ENCODE measurements at regions not wholly inside any gene's neighbourhood (a gene's known extent, or its start where the extent isn't known, plus 50 kb on each side); places are given as distances from the start of the nearest gene placed in this dataset.

DNA sequence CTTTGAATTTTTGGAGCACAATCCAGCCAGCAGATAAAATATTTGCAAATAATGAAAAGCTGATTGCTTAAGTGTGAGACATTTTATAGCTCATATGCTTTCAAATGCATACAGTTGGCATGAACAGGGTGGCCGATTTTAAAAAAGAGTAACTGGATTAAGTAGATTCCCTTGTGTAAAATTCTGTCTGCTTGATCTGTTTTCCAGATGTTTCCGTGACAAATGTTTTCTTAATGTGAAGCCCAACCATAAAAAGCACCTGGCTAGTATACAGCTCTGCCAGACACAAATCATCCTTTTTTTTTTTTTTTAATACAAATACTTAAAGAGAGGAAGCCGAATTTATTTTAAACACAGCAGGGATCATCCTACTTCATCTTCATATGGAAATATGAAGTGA lies 440.7 kb downstream of the CCER1 start:
- Histone ChIP-seq H3K27ac (ENCODE audit: low read length) (no peak overlapping the region), H3K36me3 (ENCODE audit: insufficient read depth, low read length) (no peaks in the 10 kb centered on the region), H3K9me3 (ENCODE audit: insufficient read depth, low read length, severe bottlenecking) (no peaks in the 10 kb centered on the region), H3K79me2 (ENCODE audit: insufficient read depth, low read length) (no peaks in the 10 kb centered on the region), H3K9ac (ENCODE audit: low read depth, low read length) (no peak overlapping the region), H3K4me1 (ENCODE audit: insufficient read depth, low read length) (no peaks in the 10 kb centered on the region), H3K4me2 (ENCODE audit: insufficient read depth, low read length) (no peak overlapping the region), H3K4me3 (ENCODE audit: low read depth in 1 of 2, low read length in 2 of 2) (no peak overlapping the region), H2AFZ (ENCODE audit: low read depth, low read length) (no peak overlapping the region), H3K27me3 (ENCODE audit: insufficient read depth, low read length, poor library complexity) (no peaks in the 10 kb centered on the region), H4K20me1 (ENCODE audit: insufficient read depth, low read length) (no peaks in the 10 kb centered on the region)
- no peak for ATAC-seq (ENCODE audit: insufficient read depth, low read depth)
- no peak for TF ChIP-seq EZH2 (IDR thresholded peaks at IDR 0.05; ENCODE audit: borderline replicate concordance, low read depth, low read length, severe bottlenecking)
- TF ChIP-seq, protein P1, sequence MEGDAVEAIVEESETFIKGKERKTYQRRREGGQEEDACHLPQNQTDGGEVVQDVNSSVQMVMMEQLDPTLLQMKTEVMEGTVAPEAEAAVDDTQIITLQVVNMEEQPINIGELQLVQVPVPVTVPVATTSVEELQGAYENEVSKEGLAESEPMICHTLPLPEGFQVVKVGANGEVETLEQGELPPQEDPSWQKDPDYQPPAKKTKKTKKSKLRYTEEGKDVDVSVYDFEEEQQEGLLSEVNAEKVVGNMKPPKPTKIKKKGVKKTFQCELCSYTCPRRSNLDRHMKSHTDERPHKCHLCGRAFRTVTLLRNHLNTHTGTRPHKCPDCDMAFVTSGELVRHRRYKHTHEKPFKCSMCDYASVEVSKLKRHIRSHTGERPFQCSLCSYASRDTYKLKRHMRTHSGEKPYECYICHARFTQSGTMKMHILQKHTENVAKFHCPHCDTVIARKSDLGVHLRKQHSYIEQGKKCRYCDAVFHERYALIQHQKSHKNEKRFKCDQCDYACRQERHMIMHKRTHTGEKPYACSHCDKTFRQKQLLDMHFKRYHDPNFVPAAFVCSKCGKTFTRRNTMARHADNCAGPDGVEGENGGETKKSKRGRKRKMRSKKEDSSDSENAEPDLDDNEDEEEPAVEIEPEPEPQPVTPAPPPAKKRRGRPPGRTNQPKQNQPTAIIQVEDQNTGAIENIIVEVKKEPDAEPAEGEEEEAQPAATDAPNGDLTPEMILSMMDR (IDR thresholded peaks at IDR 0.05; ENCODE audit: borderline replicate concordance, extremely low read depth, low read length, poor library complexity, severe bottlenecking): no peak
- no peak for DNase-seq

DNA sequence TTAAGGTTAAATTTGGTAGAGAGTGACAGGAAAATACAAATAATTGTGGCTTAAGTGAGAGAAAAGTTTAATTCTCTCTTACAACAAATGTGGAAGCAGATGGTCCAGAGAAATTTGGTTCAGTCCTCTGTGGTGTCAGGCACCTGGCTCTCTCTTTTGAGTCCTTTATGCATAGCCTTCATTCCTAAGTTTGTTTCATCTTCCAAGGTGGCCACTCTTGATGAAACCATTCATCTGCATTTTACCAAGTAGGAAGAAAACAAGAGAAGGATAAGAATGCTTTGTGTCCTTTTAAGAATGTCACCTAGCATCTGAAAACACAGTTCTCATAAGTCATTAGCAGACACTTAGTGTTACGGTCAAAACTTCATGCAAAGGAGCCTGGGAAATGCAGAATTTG lies 442.5 kb downstream of the CCER1 start:
- Histone ChIP-seq H3K27ac (ENCODE audit: low read length) (no peak overlapping the region), H3K4me1 (ENCODE audit: insufficient read depth, low read length) (no peaks in the 10 kb centered on the region)
- DNase-seq: no peak

GRCh38 chr12:90510948-90511347 lies 444.0 kb downstream of the CCER1 start:
- no peaks in the 10 kb centered on the region for H3K4me1 ChIP-seq (ENCODE audit: insufficient read depth, low read length)
- no peaks in the 10 kb centered on the region for H4K20me1 ChIP-seq (ENCODE audit: insufficient read depth, low read length)
- H3K9ac ChIP-seq (ENCODE audit: low read depth, low read length): no peak overlapping the region
- H3K36me3 ChIP-seq (ENCODE audit: insufficient read depth, low read length): no peaks in the 10 kb centered on the region
- no peak overlapping the region for H3K4me3 ChIP-seq (ENCODE audit: low read depth in 1 of 2, low read length in 2 of 2)
- H3K27me3 ChIP-seq (ENCODE audit: insufficient read depth, low read length, poor library complexity): no peaks in the 10 kb centered on the region
- TF ChIP-seq EZH2 (IDR thresholded peaks at IDR 0.05; ENCODE audit: borderline replicate concordance, low read depth, low read length, severe bottlenecking): no peak
- TF ChIP-seq, protein P1 (IDR thresholded peaks at IDR 0.05; ENCODE audit: borderline replicate concordance, extremely low read depth, low read length, poor library complexity, severe bottlenecking): no peak
- H3K27ac ChIP-seq (ENCODE audit: low read length): no peak overlapping the region
- no peak overlapping the region for H2AFZ ChIP-seq (ENCODE audit: low read depth, low read length)
- ATAC-seq (ENCODE audit: insufficient read depth, low read depth): peak; percentile 58; the same call in 2 of the 3 replicates
- no peak for DNase-seq
- no peaks in the 10 kb centered on the region for H3K9me3 ChIP-seq (ENCODE audit: insufficient read depth, low read length, severe bottlenecking)
- no peaks in the 10 kb centered on the region for H3K79me2 ChIP-seq (ENCODE audit: insufficient read depth, low read length)
- no peak overlapping the region for H3K4me2 ChIP-seq (ENCODE audit: insufficient read depth, low read length)

More for the DNA sequence above, 442.5 kb downstream of the CCER1 start:
- no peak overlapping the region for H3K4me3 ChIP-seq (ENCODE audit: low read depth in 1 of 2, low read length in 2 of 2)
- H3K36me3 ChIP-seq (ENCODE audit: insufficient read depth, low read length): no peaks in the 10 kb centered on the region
- no peak overlapping the region for H3K9ac ChIP-seq (ENCODE audit: low read depth, low read length)
- ATAC-seq (ENCODE audit: insufficient read depth, low read depth): no peak
- H3K27me3 ChIP-seq (ENCODE audit: insufficient read depth, low read length, poor library complexity): no peaks in the 10 kb centered on the region
- H2AFZ ChIP-seq (ENCODE audit: low read depth, low read length): no peak overlapping the region
- no peak overlapping the region for H3K4me2 ChIP-seq (ENCODE audit: insufficient read depth, low read length)
- no peaks in the 10 kb centered on the region for H3K79me2 ChIP-seq (ENCODE audit: insufficient read depth, low read length)
- TF ChIP-seq EZH2 (IDR thresholded peaks at IDR 0.05; ENCODE audit: borderline replicate concordance, low read depth, low read length, severe bottlenecking): no peak
- TF ChIP-seq, protein P1 (IDR thresholded peaks at IDR 0.05; ENCODE audit: borderline replicate concordance, extremely low read depth, low read length, poor library complexity, severe bottlenecking): no peak
- no peaks in the 10 kb centered on the region for H4K20me1 ChIP-seq (ENCODE audit: insufficient read depth, low read length)
- no peaks in the 10 kb centered on the region for H3K9me3 ChIP-seq (ENCODE audit: insufficient read depth, low read length, severe bottlenecking)

- no peak overlapping the region for H3K4me3 ChIP-seq (ENCODE audit: low read depth in 1 of 2, low read length in 2 of 2)
- H3K79me2 ChIP-seq (ENCODE audit: insufficient read depth, low read length): no peaks in the 10 kb centered on the region
- no peaks in the 10 kb centered on the region for H3K4me1 ChIP-seq (ENCODE audit: insufficient read depth, low read length)
- no peaks in the 10 kb centered on the region for H4K20me1 ChIP-seq (ENCODE audit: insufficient read depth, low read length)
- ATAC-seq (ENCODE audit: insufficient read depth, low read depth): no peak
- H3K27ac ChIP-seq (ENCODE audit: low read length): no peak overlapping the region
- H3K36me3 ChIP-seq (ENCODE audit: insufficient read depth, low read length): no peaks in the 10 kb centered on the region
- no peak overlapping the region for H3K9ac ChIP-seq (ENCODE audit: low read depth, low read length)
- no peak overlapping the region for H3K4me2 ChIP-seq (ENCODE audit: insufficient read depth, low read length)
- H3K9me3 ChIP-seq (ENCODE audit: insufficient read depth, low read length, severe bottlenecking): no peaks in the 10 kb centered on the region
- no peak for DNase-seq
- H3K27me3 ChIP-seq (ENCODE audit: insufficient read depth, low read length, poor library complexity): no peaks in the 10 kb centered on the region
- no peak overlapping the region for H2AFZ ChIP-seq (ENCODE audit: low read depth, low read length)
- TF ChIP-seq, protein P1 (IDR thresholded peaks at IDR 0.05; ENCODE audit: borderline replicate concordance, extremely low read depth, low read length, poor library complexity, severe bottlenecking): no peak
- no peak for TF ChIP-seq EZH2 (IDR thresholded peaks at IDR 0.05; ENCODE audit: borderline replicate concordance, low read depth, low read length, severe bottlenecking)
Observed at GRCh38 chr12:90504806-90505205, 450.2 kb downstream of the CCER1 start.
